Neural progenitor cell (in vitro differentiated cells): ENCODE measurements at regions not wholly inside any gene's neighbourhood (a gene's known extent, or its start where the extent isn't known, plus 50 kb on each side); places are given as distances from the start of the nearest gene placed in this dataset.

Source experiments
- DNase-seq: peaks from one replicate; pipeline ENCODE4 v3.0.0-alpha.2; 2016; ENCODE audit warnings: low spot score
- H2AFZ ChIP-seq: fragments of 200-600 bp; sonication (generic); replicated peaks from 2 replicates; pipeline ENCODE4 v1.6.1; 2016; ENCODE audit warnings: antibody characterized with exemption
- H3F3A ChIP-seq: fragments of 200-600 bp; sonication (generic); 2 replicates; pipeline ENCODE4 v1.6.1; 2016; ENCODE audit warnings: antibody characterized with exemption, low read depth
- H3K27ac ChIP-seq: fragments of 200-600 bp; sonication (generic); 2 replicates; pipeline ENCODE4 v1.5.1; 2016; ENCODE audit warnings: mild to moderate bottlenecking
- H3K27me3 ChIP-seq: fragments of 200-600 bp; sonication (generic); 2 replicates; pipeline ENCODE4 v1.6.1; 2016; ENCODE audit warnings: mild to moderate bottlenecking, moderate library complexity
- H3K36me3 ChIP-seq: fragments of 200-600 bp; sonication (generic); 2 replicates; pipeline ENCODE4 v1.5.1; 2016
- H3K4me1 ChIP-seq: fragments of 200-600 bp; sonication (generic); 2 replicates; pipeline ENCODE4 v1.6.1; 2016; ENCODE audit warnings: mixed run types
- H3K4me2 ChIP-seq: fragments of 200-600 bp; sonication (generic); 2 replicates; pipeline ENCODE4 v1.6.1; 2016
- H3K4me3 ChIP-seq: fragments of 200-600 bp; sonication (generic); 2 replicates; pipeline ENCODE4 v1.5.1; 2016
- H3K79me2 ChIP-seq: fragments of 200-600 bp; sonication (generic); 2 replicates; pipeline ENCODE4 v1.6.1; 2016; ENCODE audit warnings: low read depth
- H3K9ac ChIP-seq: fragments of 200-600 bp; sonication (generic); 2 replicates; pipeline ENCODE4 v1.6.1; 2016
- H3K9me3 ChIP-seq: fragments of 200-600 bp; sonication (generic); 2 replicates; pipeline ENCODE4 v1.5.1; 2016; ENCODE audit warnings: low read depth
- H4K20me1 ChIP-seq: fragments of 200-600 bp; sonication (generic); 2 replicates; pipeline ENCODE4 v1.6.1; 2016; ENCODE audit warnings: low read depth
- H3K27ac Mint-ChIP-seq: 3 replicates; pipeline ENCODE4 v1.8.0; 2021; ENCODE audit warnings: mixed read lengths
- H3K27me3 Mint-ChIP-seq: 2 replicates; pipeline ENCODE4 v1.8.0; 2022; ENCODE audit warnings: low read depth, mild to moderate bottlenecking, inconsistent platforms, moderate library complexity, mixed read lengths; ENCODE audit not compliant: insufficient read depth
- H3K36me3 Mint-ChIP-seq: 3 replicates; pipeline ENCODE4 v1.8.0; 2021; ENCODE audit warnings: mixed read lengths
- H3K4me1 Mint-ChIP-seq: 3 replicates; pipeline ENCODE4 v1.8.0; 2021; ENCODE audit warnings: mixed read lengths
- H3K4me3 Mint-ChIP-seq: 3 replicates; pipeline ENCODE4 v1.8.0; 2021; ENCODE audit warnings: mild to moderate bottlenecking, moderate library complexity, mixed read lengths
- H3K9me3 Mint-ChIP-seq: 3 replicates; pipeline ENCODE4 v1.8.0; 2020; ENCODE audit warnings: mixed read lengths
- EZH2 ChIP-seq: fragments of 200-600 bp; sonication (generic); IDR thresholded peaks from 2 replicates; pipeline ENCODE4 v1.6.1; 2017; ENCODE audit warnings: antibody characterized with exemption, mild to moderate bottlenecking, moderate library complexity
- EZH2phosphoT487 ChIP-seq: fragments of 200-600 bp; sonication (generic); IDR thresholded peaks from 2 replicates; pipeline ENCODE4 v1.6.1; 2017; ENCODE audit warnings: antibody characterized with exemption
- TF ChIP-seq, protein P1 (sequence below): fragments of 200-600 bp; sonication (generic); IDR thresholded peaks from 2 replicates; pipeline ENCODE4 v1.5.1; 2017; ENCODE audit warnings: antibody characterized with exemption, mild to moderate bottlenecking

DNA sequence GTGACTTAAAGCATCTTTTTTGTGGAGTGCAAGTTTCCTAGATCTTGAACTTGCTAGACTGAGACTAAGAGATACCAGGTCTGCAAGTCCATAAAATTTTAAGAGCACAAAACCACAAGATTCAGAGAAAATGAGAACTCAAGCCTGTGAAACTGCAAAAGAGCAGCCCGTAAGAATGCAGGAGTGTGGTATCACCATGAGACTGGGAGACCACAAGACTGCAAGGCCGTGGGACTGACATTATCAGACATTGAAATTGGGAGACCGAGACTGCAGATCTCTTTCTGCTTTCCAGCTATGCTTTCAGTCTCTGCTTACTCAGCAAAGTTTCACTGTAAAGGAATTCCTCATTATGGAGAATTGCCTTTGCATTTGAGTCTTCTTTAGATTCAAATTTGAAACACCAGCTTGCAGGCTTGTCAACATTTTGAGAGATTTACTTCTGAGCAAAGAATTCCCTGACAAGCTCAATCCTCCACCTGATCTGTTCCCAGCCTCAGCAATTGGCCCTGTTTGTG lies 621.2 kb downstream of the KCNA4 start:
- H3K4me1 ChIP-seq = no peaks in the 10 kb centered on the region
- no peak overlapping the region for H3K27ac ChIP-seq
- H3K36me3 ChIP-seq = no peaks in the 10 kb centered on the region
- H3K4me2 ChIP-seq = no peak overlapping the region
- no peak overlapping the region for H3K9ac ChIP-seq
- no peaks in the 10 kb centered on the region for H3K9me3 ChIP-seq
- H3K79me2 ChIP-seq = no peaks in the 10 kb centered on the region
- H4K20me1 ChIP-seq = no peaks in the 10 kb centered on the region
- no peaks in the 10 kb centered on the region for H3K27me3 ChIP-seq
- H2AFZ ChIP-seq = no peak overlapping the region
- no peaks in the 10 kb centered on the region for H3K27me3 Mint-ChIP-seq
- no peak for DNase-seq
- no peak overlapping the region for H3K27ac Mint-ChIP-seq
- no peak overlapping the region for H3K4me3 Mint-ChIP-seq
- no peaks in the 10 kb centered on the region for H3K4me1 Mint-ChIP-seq
- no peaks in the 10 kb centered on the region for H3K9me3 Mint-ChIP-seq
- TF ChIP-seq EZH2 = no peak
- TF ChIP-seq, protein P1, sequence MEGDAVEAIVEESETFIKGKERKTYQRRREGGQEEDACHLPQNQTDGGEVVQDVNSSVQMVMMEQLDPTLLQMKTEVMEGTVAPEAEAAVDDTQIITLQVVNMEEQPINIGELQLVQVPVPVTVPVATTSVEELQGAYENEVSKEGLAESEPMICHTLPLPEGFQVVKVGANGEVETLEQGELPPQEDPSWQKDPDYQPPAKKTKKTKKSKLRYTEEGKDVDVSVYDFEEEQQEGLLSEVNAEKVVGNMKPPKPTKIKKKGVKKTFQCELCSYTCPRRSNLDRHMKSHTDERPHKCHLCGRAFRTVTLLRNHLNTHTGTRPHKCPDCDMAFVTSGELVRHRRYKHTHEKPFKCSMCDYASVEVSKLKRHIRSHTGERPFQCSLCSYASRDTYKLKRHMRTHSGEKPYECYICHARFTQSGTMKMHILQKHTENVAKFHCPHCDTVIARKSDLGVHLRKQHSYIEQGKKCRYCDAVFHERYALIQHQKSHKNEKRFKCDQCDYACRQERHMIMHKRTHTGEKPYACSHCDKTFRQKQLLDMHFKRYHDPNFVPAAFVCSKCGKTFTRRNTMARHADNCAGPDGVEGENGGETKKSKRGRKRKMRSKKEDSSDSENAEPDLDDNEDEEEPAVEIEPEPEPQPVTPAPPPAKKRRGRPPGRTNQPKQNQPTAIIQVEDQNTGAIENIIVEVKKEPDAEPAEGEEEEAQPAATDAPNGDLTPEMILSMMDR = no peak
- TF ChIP-seq EZH2phosphoT487 = no peak
- H3F3A ChIP-seq = no peaks in the 10 kb centered on the region
- H3K36me3 Mint-ChIP-seq = no peaks in the 10 kb centered on the region
- no peak overlapping the region for H3K4me3 ChIP-seq

DNA sequence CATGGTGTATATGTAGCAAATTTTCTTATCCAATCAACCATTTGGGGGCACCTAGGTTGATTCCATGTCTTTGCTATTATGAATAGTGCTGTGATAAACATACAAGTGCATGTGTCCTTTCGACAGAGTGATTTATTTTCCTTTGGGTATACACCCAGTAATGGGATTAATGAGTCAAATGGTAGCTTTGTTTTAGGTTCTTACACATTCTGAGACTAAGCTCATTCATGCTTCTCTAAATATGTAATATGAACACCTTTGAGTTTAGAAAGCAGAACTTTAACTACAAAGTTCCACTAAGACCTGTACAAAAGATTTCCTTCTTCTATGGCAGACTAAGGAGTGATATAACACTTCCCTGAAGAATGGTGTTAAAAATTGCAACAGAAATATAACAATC lies 627.0 kb downstream of the KCNA4 start:
- H3K27ac Mint-ChIP-seq = no peak overlapping the region
- TF ChIP-seq, protein P1 = no peak
- TF ChIP-seq EZH2phosphoT487 (no peak), EZH2 (no peak)

DNA sequence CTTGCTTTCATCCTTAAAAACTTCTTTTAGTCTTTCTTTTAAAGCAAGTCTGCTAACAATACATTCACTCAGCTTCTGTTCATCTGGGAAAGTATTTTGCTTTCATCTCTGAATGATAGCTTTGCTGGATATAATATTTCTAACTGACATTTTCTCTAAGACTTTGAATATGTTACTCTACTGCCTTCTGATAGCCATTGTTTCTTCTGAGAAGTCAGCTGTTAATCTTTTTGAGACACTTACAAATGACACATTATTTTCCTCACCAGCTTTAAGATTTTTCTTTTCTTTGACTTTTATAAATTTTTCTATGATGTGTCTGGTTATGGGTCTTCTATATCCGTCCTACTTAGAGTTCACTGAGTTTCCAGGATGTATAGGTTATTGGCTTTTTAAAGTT lies 643.1 kb downstream of the KCNA4 start:
- Histone ChIP-seq H3K4me3 (no peak overlapping the region), H3F3A (no peaks in the 10 kb centered on the region), H4K20me1 (no peaks in the 10 kb centered on the region), H3K4me1 (no peaks in the 10 kb centered on the region), H3K4me2 (no peak overlapping the region), H3K79me2 (no peaks in the 10 kb centered on the region), H3K9ac (no peak overlapping the region), H3K27ac (no peak overlapping the region), H3K27me3 (no peaks in the 10 kb centered on the region), H3K36me3 (no peaks in the 10 kb centered on the region), H3K9me3 (peaks cover 7% of the 10 kb centered on the region), H2AFZ (no peak overlapping the region)
- no peak overlapping the region for H3K4me3 Mint-ChIP-seq
- peaks cover 2% of the 10 kb centered on the region for H3K27me3 Mint-ChIP-seq
- no peaks in the 10 kb centered on the region for H3K4me1 Mint-ChIP-seq
- H3K36me3 Mint-ChIP-seq = no peaks in the 10 kb centered on the region
- no peak for TF ChIP-seq EZH2
- TF ChIP-seq EZH2phosphoT487 = no peak
- TF ChIP-seq, protein P1 = no peak
- no peak for DNase-seq
- no peak overlapping the region for H3K27ac Mint-ChIP-seq
- no peaks in the 10 kb centered on the region for H3K9me3 Mint-ChIP-seq

More for the DNA sequence above, 627.0 kb downstream of the KCNA4 start:
- Mint-ChIP-seq H3K4me3 (no peak overlapping the region), H3K9me3 (no peaks in the 10 kb centered on the region), H3K4me1 (no peaks in the 10 kb centered on the region), H3K27me3 (no peaks in the 10 kb centered on the region), H3K36me3 (no peaks in the 10 kb centered on the region)
- no peaks in the 10 kb centered on the region for H3F3A ChIP-seq
- DNase-seq = no peak
- no peaks in the 10 kb centered on the region for H3K79me2 ChIP-seq
- no peaks in the 10 kb centered on the region for H3K36me3 ChIP-seq
- no peaks in the 10 kb centered on the region for H4K20me1 ChIP-seq
- no peaks in the 10 kb centered on the region for H3K4me1 ChIP-seq
- H3K4me2 ChIP-seq = no peak overlapping the region
- H3K27ac ChIP-seq = no peak overlapping the region
- no peaks in the 10 kb centered on the region for H3K27me3 ChIP-seq
- no peak overlapping the region for H3K9ac ChIP-seq
- H3K4me3 ChIP-seq = no peak overlapping the region
- no peak overlapping the region for H2AFZ ChIP-seq
- H3K9me3 ChIP-seq = no peaks in the 10 kb centered on the region
